ENCODE measurements at regions not wholly inside any gene's neighbourhood (a gene's known extent, or its start where the extent isn't known, plus 50 kb on each side); places are given as distances from the start of the nearest gene placed in this dataset.

DNA sequence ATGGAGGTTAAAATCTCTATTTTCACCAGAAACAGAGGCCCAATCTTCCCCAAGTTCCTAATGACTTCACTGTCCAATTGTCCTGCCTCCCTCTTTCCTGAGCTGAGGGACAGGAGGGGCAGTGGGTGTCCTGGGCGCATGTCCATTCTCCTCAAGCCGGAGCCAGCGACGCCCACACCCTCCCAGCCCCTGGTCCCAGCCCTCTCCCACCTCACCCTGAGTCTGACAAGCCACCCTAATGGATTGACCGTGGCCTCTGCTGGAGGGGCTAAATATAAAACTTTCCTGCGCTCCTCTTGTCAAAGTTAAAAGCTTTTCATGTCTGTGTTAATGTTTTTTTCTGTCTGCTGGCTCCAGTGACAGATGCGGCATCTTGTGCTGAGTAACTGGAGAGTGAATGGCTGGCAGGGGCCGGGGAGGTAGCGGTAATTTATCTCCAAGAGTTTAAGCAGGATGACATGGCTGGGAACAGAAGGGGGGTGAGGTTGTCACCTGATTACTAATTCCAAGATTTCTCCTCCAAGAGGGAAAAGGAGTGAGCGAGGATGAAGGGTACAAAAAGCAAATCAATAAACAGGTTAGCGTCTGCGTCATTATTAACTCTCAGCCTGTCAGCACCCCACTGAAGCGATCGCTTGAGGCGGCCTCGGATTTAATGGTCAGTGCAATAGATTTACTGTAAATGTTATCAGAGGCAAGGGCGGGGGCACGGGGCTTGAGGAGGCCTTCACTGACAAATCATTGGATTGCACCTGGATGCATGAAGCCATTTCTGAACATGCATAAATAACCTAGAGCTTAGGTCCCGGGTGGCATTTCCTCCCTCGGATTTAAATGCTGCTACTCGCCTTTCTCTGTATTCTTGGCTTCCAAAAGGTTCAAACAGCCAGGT, 118.1 kb upstream of the MAFB start:
- no peak for DNase-seq (ENCODE audit: low spot score)

- DNase-seq (ENCODE audit: low spot score) = no peak
These were observed 118.8 kb upstream of the MAFB start for GRCh38 chr20:40807821-40808170.

DNA sequence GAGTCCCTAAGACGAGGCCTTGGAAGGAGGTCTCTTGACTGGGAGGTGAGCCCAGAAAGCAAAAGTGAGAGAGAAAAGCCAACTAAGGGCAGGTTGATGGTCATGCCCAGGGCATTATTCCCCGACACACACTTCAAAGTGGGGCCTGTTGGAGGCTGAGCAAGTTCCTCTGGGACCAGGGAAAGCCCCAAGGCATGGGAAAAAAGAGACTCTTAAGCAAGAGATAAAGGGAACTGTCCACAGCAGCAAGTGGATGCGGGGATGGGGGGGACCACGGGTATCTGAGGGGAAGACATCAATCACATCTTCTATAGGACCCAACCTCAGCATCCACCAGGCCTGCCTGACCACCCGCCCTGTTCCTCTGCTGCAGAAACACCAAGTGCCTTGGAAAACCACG, 119.9 kb upstream of the MAFB start:
- DNase-seq (ENCODE audit: low spot score) = no peak

DNA sequence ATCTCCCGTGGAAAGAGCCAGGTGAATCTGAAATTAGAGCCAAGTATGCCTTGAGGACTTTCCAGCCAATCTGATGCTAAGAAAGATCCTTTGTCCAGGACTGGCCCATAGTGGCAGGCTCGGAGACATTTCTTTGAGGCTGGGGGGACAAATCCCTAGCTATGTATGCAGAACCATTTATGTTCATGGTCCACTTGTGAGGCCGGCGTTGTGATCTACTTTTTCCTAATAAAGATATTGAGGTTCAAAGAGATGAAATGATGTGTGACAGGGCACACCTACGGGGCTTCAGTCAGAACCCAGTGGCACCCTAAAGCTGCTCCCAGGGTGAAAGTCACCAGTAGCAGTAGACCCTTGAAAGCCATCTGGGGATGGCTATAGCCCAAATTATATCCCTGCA, 120.3 kb upstream of the MAFB start:
- DNase-seq (ENCODE audit: low spot score) = no peak

DNA sequence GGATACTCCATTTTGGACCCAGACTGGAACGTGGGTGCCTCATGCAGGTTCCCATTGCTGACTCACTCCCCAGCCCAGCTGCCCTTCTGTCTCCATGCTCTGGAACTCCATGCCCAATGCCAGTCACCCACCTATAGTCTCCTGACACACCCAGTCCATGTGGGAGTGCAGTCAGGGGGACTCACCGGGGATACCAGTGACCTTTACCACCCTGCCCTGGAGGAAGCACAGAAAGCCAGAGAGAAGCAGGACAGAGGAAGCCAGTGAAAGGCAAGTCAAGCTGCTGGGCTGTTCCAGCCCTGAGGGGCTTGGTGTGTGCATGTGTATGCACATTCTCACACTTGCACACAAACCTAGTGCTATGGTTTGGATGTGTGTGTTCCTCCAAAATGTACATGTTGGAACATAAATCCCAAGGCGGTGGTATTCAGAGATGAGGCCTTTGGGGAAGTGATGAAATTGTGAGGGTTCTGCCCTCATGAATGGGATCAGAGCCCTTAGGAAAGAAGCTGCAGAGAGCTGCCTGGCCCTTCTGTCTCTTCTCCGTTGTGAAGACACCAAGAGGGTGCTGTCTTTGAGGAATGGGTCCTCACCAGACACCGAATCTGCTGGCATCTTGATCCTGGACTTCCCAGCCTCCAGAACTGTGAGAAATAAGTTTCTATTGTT, 121.4 kb upstream of the MAFB start:
- no peak for DNase-seq (ENCODE audit: low spot score)

GRCh38 chr20:40811004-40811403, 122.0 kb upstream of the MAFB start:
- no peak for DNase-seq (ENCODE audit: low spot score)

- DNase-seq (ENCODE audit: low spot score) = no peak
These were observed 122.8 kb upstream of the MAFB start for GRCh38 chr20:40811660-40812414.

DNA sequence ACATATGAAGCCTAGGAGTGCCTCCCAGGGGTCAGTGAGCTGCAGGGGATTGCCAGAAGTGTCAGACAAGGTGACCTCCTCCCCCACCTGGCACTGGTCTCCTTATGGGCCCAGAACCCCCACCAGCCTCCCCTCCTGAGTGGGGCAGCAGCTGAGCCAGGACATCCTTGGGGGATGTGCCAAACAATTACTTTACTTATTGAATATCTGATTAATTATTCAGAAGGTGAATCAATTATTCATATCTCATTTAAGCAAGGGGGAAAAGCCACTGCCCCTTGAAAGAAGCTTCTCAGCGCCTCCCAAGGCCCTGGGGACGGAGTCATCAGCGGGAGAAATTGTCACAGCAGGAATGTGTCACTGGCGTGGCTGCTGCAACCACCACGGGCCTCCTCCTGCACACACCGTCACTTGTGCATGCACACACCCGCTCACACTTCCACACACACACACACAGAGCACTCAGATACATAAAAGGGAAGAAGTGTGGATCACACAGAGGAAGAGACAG, 123.4 kb upstream of the MAFB start:
- DNase-seq (ENCODE audit: low spot score) = no peak

GRCh38 chr20:40813029-40813431, 124.0 kb upstream of the MAFB start:
- no peak for DNase-seq (ENCODE audit: low spot score)

DNA sequence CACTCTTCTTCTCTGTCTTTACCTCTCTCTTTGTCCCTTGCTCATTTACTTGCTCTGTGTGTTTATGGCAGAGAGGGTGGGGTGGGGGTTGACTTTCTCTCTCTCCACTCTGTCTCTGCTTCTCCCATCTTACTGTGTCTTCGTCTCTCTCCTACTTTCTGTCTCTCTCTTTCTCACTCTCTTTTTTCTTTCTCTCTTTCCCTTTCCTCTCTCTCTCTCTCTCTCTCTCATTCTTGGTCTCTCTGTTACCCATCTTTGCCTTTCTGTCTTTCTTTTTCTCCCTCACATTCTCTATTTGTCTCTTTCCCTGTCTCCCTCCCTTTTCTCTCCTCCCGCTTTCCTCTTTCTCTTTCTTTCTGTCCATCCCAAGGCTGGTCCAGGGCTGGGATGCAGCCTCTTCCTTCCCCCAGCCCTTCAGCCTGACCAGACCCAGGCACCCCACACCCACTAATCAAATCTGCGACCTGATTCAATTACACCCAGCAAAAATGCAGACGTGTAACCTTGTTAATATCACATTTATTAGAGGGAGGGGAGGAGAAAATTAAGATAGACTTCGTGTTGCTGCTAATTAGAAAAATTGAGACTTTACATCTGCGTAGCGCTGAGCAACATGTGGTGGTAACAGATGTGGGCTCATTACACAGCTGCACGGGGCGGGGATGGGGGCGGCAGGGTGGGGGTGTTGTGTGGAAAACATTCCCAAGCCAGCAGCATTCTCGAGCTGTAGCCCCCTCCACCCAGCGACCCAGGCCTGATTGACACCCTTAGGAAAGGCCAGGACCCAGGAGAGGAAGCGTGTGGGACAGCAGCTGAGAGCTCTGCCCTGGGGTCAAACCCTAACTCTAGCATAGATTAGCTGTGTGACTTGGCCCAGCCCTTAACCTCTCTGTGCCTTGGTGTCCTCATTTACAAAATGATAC, 124.9 kb upstream of the MAFB start:
- no peak for DNase-seq (ENCODE audit: low spot score)

GRCh38 chr20:40814631-40814960, 125.6 kb upstream of the MAFB start:
- DNase-seq (ENCODE audit: low spot score) = no peak

GRCh38 chr20:40815156-40816038, 126.4 kb upstream of the MAFB start:
- no peak for DNase-seq (ENCODE audit: low spot score)

DNA sequence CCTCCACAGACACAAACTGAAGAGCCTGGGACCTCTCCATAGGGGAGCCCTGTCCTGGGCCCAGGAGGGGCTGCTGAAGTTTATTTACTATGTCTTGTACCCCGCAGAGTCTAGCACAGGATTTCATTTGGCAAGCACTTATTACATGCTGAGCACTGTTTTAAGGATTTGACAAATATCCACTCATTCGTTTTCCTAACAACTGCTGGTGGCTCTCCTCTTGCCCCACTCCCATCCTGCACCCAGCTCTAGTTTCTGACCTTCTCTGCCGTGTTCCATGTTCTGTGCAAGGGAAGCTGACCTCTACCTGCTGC, 127.0 kb upstream of the MAFB start:
- no peak for DNase-seq (ENCODE audit: low spot score)

DNA sequence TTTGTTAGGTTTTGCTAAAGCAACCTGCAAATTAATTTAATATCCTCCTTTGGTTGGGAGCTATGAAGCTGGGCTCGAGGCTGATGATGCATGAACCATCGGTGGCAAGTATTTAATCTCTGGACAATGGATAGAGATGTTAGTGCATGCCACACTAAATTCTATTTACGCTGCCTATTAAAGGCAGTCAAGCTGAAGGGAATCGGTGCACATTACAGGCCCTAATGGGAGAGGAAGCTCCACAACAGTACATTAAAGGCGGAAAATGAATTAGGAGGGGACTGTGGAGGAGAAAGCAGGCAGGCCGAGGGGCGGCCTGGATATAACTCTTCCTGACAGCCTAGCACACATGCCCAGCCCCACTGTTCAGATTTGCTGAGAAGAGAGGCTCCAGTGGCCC, 132.4 kb upstream of the MAFB start:
- DNase-seq (ENCODE audit: low spot score) = no peak

DNA sequence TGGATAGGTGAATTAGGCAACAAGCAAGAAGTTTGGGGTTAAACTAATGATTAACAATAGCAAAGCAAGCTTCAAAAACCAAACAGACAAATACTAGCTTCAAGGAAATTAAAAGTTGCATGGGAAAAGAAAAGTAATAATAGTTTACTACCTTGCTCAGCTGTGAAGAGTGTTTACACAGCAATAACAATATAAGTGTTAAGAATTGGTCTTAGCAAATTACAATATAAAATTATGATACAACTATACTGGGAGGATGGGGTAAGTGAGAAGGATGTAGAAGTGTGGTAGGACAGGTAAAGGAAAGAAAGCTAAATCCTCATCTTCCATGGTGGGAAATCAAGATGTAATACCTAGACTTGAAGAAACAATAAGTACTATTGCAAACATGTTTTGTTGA, 137.7 kb upstream of the MAFB start:
- no peak for DNase-seq (ENCODE audit: low spot score)

DNA sequence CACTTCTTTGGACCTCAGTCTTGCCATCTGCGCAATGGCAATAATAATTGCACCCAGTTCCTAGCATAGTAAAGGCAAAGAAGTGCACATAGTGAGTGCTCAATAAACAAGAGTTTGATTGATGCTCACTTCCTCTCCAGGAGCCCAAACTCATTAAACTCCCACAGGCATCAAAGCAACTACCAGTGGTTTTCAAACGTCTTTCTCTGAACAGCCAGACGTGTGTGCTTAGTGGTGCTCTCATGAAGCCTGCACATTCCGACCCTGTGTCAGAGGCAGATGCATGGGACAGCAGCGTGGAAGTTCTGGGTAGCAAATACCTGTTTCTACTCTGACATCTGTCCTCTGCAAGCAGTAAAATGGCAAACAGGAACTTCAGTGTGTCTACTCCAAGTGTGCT, 146.3 kb upstream of the MAFB start:
- no peak for DNase-seq (ENCODE audit: low spot score)

DNA sequence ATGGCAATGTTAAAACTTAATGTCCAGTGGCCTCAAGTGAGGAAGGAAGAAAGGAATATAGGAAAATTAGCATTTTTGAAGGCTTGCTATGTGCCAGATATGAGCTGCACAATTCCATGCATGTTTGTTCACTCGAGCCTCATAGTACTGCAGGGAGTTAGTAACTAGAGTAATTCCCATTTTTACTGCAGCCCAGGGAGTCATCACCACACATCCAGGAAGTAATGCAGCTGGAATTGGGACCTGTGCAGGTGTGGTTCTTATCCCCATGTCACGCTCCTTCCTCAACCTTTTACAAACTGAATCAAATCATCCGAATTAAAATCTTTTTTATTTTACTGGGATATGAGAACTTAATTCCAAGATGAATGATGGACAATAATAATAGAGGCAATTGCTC, 149.5 kb upstream of the MAFB start:
- no peak for DNase-seq (ENCODE audit: low spot score)

GRCh38 chr20:40843251-40843650, 154.2 kb upstream of the MAFB start:
- DNase-seq (ENCODE audit: low spot score) = no peak

GRCh38 chr20:40844332-40844731, 155.3 kb upstream of the MAFB start:
- DNase-seq (ENCODE audit: low spot score) = no peak

DNA sequence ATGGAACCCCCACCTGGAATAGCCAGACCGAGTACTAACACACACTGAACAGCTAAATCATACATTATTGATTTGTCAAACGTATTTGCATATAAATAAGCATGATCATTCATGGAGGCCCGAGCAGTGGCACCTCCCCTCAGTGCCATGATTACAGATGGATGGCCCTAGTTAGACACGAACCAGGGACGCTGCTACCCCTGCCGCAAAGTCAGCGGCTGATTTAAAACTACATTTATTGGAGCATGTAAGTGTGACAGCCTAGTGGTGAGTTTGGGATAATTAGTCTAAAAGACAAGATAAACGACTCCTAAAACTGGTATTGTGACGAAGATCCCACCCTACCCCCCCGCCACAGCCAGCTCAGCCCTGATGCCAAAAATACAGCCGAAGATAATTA, 159.1 kb upstream of the MAFB start:
- no peak for DNase-seq (ENCODE audit: low spot score)

DNA sequence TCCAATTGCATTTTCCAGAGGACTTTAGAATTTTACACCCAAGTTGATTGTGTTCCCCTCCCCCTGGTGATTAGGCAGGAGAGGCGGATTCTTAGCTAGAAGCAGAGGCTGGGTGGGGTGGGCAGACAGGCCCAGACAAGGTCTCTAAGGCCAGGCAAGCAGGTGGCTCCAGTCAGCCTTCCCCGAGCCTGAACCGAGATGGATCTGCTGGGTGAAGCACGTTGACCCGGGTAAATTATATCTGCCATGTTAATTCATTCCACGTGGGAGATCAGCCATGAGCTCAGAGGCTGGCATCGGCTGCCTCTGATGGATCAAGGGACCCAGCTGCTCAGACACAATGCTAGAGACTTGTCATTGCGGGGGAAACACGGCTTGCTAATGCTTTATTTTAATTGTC, 159.5 kb upstream of the MAFB start:
- DNase-seq (ENCODE audit: low spot score) = no peak
